AML-193 (cell line): ENCODE measurements at regions not wholly inside any gene's neighbourhood (a gene's known extent, or its start where the extent isn't known, plus 50 kb on each side); places are given as distances from the start of the nearest gene placed in this dataset.

Experiments
- DNase-seq, 2 experiments: peaks; one replicate each; lab custom pipeline; 2025; lab: John Stamatoyannopoulos, UW

DNA sequence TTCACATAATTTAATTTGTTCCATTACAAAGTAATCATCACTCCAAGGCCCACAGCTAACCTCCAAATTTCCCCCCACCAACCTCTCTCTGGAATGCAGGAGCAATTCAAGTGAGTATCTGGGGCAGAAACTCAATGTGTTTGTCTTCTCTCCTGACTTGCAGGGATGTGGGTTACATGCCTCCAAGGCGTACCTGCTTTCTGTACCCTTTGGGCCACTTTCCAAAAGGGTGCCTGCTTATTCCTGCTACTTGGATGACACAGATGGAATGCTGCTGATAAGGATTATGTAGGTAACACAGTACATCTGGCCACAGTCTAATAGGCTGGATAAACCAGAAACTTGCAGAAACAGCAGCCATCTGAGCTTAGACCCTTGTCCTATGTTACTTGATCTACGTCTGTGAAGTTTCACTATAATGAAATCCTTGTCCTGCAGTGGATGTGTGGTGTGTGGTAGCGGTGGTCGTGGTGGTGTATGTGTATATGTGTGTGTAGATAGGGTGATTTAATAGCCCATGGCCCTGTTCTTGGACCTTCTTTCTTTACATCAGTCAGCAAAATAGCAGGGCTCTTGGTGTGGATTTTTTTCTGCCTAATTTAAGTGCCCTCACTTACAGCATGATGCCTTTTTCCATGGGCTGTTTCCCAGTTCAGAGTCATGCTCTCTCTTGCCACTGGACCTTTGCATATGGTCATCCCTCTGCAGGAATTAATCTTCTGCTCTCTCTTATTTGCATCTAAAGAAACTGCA is 175.9 kb downstream of the ZDHHC21 start:
- DNase-seq: no peak

DNA sequence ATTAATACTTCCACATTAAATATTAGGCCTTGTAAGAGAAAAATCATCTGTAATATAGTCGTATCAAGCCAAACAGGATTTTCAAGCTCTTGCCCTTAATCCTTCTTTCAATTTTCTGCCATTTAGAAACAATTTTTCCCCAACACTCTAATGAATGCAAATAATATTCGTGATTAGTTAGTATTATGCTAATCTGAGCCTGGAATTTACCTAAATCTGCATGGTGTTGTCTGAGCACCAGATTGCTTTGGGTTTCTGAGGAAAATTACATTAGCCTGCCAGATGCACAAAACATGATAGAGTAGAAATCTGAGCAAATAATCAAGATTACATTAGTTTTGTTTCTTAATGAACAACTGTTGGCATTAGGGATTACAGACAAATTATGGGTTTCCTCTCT is 176.6 kb downstream of the ZDHHC21 start:
- no peak for DNase-seq

DNA sequence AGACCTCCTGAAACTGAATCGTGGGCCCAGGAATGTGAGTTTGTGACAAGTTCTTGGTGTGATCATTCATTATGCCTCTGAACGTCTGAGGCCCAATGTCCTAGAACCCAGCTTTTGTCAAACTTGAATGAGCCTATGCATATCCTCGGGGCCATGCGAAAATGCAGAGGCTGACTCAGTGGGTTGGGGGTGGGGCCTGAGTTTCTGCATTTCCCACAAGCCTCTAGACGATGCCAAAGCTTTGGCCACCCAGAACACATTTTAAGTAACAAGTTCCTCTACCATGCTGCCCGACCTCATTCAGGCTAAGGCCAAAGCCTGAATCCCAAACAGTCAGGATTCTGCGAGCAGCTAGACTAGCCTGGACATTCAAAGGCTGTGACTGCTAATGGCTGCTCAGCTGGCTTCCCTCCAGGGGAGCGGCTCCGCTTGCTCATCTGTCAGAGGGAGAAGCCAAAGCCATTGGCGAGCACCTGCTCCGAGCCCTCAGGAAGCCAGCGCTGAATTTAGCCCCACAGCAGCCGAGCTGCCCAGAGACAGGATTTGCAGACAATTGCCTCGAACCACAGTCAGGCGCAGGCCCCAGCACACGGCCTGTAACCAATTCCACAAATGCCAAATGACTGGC is 177.5 kb downstream of the ZDHHC21 start:
- DNase-seq: no peak

DNA sequence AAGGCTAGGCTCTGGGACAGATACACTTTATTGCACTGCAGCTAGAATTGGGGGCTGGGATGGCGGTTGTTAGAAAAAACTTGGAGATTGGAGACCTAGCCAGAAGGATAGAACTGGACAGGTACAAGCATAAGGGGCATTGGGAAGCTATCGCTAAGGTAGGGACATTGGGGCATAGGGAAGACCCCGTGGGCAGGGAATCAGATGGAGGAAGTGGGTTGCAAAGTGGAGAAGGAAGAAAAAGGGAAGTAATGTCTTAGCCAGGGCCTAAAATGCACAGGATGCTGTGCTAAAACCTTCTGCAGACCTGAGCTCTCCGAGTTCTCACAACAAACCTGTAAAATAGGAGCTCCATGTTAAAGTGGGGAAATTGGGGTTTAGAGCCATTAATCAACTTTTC is 178.2 kb downstream of the ZDHHC21 start:
- no peak for DNase-seq

DNA sequence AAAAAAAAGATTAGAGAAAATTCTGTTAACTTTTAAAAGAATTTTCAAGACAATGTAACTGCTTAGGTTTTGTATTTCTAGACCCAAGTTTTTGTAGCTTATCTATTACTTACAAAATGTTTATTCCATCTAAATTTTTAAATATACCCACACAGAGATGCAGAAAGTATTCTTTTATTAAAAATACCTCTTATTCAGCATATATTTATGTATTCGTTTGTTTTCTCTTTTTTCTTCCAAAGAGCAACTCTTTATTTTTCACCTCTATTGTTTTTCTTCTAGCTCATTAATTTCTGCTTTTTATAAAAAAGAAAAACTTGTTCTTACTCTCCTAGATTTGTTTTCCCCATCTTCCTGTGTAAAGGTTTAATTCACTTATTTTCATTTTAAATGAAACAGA is 180.3 kb downstream of the ZDHHC21 start:
- no peak for DNase-seq

DNA sequence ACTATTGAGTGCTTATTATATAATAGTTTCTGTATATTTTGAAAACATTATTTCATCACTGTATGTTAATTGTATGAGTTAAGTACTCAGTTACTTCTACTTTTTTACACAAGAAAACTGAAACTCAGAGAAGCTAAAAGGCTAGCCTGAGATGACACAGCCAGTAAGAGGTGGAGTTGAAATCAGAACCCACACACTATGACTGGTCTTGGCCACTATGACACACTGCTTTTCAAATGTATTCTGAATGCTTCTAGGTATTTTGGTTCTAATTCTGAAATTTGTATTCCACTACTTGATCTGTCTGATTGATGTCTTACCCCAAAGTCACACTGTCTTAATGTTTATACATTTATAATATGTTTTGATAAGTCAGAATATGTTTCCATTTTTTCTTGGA is 181.8 kb downstream of the ZDHHC21 start:
- DNase-seq: no peak

DNA sequence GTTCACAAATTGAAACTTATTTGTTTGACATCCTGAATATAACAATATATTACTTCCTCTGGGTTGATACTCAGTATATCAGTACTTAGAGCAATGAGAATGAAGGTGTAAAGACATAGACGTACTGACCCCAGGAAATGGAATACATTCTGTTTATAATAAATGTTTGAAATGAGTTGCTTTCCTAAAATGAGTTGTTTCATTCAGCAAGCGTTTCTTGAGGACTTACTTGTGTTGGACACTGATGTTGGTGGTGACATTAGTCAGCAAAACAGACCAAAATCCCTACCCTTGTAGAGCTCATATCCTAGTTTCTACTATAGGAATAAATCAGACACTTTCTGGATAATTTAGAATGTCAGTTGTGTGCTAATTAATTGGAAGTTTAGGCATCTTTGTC is 184.3 kb downstream of the ZDHHC21 start:
- no peak for DNase-seq

DNA sequence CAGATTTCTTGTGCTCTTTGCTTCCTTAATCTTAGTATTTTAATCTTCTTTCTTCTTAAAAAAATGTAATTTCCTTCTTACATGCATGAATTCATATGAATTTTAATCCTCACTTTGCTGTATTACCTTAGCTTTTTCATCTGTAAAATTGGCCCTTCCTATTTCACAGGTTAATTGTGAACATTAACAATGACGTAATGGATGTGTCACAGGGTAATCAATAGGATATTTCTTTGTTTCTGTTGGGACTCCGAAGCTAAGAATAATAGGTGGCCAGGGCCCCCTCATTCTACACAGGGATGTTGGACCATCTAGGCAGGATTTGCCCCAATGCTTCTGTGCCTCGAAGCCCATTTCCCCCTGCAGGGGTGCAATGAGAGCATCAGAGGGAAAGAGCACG is 187.4 kb upstream of the NFIB start:
- no peak for DNase-seq

DNA sequence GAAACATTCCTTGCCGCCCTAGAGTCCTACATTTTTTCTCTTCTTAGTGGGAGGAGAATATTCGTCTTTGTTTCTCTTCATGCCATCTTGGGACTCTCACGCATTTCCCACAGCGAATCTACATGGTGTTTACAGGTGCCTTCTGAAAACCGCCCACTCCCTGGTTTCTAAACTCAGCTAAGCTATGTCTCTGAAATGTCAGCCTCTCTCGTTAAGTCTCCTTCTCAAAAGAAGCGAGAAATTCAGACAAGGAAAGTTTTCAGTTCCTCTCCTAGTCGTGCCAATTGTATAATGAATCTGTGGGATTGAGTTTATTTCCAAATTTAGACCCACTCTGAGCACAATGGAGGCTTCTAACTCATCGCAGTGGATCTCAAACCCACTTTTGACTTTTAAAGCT is 186.8 kb upstream of the NFIB start:
- no peak for DNase-seq

DNA sequence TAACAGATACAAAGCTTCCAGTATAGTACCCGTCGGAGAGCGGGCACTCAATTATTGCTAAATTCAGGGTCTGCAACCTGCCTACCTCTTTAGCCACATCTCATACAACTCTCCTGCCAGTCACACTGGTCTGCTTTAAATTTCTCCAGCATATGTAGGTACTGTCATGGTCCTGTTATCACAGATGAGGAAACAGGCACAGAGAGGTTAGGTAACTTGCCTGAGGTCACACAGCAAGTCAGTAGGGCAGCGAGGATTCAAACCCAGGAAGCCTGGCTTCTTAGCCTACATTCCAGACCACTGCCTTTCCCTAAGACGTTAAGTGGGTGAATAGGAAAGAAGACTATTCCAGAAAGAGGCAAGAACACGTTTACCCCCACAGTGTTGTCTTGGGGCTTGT is 186.0 kb upstream of the NFIB start:
- DNase-seq: no peak

DNA sequence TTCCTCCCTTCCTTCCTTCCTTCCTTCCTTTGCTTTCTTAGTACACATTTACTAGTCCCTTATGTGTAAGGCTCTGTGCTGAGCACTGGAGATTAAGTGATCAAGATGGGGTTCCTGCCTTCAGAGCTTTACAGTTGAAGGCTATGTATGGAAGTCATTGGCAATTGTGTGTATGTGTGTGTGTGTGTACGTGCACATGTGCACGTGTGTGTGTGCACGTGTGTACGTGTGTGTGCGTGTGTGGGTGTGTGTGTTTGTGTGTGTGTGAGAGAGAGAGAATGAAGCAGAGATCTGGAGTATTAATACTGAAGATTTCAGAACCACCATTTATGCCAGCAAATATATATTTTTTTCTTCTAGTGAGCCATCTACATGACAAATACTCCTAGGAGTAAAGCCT is 184.9 kb upstream of the NFIB start:
- no peak for DNase-seq

DNA sequence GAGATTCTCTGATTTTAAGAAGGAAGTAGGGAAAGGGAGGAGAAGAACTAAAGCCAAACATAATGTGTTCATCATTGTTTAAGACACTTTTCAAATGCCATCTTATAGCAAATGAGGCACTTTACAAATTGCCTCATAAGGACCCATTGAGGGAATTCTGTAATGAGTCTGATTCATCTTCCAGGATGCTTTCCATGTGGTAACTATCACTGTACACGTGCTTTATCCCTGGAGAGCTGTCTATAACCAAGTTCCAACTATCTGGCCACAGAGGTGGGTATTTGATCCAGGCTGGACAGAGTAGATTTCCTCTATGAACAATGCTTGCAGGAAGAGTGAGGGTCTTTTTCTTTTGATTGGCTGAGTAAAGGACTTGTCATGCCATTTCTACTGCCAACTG is 183.5 kb upstream of the NFIB start:
- DNase-seq: no peak

DNA sequence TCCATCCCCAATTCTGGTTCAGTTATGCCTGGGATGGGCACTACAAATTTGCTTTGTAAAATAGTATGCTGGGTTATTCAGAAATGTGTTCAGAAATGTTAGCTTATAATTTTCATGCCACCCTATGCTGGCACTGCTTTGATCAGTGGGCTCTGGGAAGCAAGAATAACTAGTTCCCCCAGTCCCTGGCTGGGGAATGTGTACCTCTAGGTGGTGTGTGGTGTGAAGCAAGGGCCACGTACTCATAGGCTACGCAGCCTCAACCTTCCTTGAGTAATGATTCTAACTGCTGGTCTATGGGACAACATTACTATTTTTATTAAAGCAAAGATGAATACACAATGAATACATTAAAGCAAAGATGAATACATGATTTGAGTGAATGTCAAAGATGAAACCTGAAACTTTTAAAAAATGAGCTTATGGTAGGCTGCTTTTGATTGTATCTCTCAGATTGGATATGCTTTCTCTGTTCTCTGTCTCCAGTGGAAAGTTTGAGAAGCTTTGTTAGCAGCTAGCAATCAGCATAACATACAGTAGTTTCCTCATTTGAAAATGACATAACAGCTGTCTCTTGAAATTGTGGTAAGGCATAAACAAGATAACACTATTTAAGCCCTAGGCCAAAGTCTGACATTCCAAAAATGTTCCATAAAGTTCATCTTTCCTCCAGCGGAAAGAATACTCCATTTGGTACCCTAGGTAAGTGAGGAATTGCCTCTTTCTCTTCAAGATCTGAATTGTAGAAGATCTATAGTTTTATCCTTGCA is 174.7 kb upstream of the NFIB start:
- DNase-seq: no peak

DNA sequence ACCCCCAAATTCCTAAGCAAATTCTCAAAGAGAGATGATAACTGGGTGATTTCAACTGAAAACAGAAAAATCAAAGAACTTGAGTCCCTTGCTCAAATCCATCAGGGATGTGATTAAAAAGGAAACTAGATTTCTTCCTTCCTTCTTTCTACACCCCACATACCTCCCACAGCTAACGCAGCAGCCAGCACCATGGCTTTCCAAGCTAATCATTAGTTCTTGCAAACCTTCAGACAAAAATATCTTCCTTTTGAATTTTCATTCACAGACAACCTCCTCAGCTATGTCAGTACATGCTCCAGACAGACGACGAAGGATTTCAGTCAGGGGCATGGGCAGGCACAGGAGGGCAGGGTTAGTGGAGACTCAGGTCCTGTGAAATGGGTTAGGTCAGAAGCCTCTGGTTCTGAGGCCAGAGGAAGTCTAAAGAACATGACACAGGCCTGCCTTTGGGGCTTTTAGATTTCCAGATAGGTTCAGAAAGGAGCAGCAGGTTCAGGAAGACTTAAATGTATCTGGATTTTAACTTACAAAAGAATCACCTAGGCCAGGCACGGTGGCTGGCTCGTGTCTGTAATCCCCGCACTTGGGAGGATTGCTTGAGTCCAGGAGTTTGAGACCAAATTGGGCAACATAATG is 173.7 kb upstream of the NFIB start:
- DNase-seq: no peak

DNA sequence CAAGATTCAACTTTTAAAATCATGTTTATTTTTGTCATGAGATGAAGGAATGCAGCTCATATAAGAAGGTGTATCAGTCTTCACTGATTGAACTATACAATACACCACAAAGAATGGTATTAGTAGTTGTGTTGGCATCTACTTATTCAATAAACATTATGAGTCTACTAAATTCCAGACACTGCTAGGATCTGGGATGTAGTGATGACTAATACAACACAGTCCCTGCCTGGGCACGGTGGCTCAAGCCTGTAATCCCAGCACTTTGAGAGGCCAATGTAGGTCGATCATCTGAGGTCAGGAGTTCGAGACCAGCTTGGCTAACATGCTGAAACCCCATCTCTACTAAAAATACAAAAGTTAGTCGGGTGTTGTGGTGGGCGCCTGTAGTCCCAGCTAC is 171.4 kb upstream of the NFIB start:
- no peak for DNase-seq

DNA sequence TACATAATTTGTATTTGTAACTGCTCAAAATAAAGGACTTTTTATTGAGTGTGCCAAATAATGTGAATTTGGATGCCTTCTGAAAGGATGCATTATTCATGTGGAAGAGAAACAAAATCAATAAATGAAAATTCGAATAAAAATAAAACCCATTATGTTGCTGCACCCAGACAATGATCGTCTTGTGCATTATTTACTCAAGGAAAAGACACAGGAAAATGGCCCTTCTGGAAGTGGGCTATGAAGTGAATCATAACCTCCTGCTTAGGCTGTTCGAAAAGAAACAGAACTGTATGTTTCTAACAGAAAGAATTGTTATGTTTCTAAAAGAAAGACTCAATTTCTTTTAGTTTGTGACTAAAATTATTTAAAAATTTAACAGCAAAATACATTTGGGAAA is 168.9 kb upstream of the NFIB start:
- no peak for DNase-seq

DNA sequence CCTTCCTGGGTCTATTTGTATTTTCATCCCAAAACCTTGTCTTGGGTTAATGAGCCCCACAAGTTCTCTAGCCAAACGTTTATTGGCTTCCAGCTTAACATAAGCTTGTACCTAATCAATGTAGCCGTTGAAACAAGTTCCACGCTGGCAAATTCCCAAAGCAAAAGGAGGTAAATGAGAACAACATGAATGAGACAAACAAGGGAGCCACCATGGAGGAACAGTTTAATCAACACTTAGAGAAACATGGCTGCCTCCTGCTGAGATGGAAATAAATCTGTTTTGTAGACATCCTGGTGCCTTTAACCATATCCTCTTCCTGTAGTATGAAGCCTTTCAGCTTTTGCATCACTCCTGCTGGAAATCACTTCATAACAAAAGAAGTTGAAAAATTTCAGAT is 166.6 kb upstream of the NFIB start:
- no peak for DNase-seq

DNA sequence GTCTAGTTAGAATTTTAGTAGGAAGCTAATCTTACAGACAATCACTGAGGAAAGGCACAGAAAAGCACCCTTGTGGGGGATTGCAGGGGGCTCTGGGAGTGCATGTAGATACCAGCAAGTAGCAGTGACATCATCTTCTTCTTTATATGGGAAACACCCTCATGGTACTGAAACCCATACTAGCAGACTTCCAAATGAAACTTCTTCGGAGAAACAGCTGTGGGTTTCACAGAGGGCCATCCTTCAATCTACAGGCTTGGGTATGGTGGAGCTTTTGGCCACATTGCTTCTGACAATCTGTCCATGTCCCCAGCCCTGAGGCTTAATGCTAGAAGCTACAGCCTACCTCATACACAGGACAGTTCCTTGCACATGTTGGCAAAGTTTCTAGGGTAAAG is 165.2 kb upstream of the NFIB start:
- DNase-seq: no peak

DNA sequence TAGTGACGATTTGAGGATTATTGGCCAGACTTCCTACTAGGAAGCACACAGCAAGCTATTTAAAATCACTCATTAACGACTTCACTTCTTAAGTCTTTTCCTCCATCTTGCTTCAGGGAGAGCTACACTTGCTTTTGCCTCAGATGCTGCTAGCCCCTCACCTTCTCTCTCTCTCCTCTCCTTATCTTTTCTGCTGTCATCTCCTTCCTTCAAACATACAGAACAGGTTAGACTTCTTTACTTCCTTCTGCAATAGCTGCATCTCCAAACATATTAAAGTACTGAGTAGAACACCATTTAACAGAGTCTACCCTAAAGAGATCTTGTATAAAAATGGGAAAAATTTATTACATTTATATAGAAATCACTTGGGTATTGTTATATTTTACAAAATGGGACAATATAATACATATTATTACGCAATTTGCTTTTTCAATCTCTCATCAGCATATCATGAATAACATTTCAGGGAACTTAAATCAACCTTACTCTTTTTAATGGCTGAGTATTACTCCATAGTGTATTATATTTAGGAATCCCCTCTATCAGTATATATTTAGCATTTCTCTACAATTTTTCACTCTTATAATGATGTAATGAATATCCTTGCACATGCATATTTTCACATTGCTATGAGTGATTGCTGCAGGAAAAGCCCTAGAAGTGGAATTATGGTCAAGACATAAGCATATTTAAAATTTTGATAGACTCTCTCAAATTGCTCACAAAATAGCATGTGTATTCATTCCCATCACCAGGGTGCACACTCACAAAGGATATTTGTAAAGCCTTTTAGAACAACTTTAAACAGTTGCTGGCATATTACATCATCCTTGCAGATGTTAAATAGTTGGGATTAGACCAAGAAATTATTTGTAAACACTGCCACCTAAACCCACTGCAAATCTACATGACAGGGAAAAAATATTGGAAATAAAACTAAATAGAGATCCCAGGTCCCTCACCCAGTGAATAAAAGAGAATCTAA is 164.5 kb upstream of the NFIB start:
- no peak for DNase-seq

DNA sequence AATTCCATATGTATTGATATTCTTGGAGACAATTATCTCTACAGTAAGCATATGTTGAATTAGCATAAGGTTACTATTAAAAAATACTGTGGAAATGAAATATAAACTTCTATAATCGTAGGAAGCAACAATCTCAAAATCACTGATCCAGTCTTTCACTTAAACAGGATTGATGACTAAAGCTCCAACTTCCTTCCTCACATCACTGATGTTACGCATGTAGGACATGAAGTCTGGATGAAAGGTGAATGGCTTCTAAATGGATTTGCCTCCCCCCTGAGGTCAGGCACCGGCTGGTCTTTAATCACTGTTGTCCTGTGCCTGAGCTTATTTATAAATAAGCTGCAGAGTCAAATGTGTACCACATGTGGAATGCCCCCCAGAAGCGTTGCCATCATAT is 157.1 kb upstream of the NFIB start:
- DNase-seq: no peak

DNA sequence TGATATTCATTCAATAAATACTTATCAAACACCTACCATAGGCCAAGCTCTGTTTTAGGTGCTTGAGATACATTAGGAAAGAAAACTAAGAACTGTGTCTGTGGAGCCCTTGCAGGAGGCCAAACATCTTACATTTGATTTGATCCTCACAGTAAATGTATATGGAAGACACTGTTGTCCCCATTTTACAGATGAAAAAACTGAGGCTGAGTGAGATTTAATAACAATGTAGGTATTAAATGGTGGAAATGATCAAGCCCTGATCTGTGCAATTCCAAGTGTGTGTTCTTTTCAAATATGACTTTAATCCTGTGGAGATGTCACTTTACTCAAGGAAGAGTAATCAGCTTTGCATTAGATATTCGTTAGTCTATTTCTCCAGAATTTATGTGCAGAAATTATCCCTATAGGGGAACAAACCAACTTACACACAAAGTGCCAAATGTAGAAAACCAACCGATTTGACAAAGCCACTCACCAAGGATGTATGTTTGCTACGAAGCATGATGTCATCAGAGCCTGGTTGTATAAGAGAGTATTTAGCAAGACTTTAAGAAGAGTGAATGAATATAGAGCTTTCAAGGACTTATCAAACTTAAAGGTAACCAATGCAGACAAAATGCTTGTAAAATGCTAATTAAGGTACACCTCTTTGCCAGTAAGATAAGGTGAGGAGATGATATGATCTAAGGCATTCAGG is 153.9 kb upstream of the NFIB start:
- DNase-seq: no peak
